B cell (primary cell): ENCODE measurements at regions not wholly inside any gene's neighbourhood (a gene's known extent, or its start where the extent isn't known, plus 50 kb on each side); places are given as distances from the start of the nearest gene placed in this dataset.

Source experiments
- EZH2 ChIP-seq: IDR thresholded peaks from 2 replicates; pipeline ENCODE4 v1.6.1; 2012; ENCODE audit warnings: borderline replicate concordance, low read depth, mild to moderate bottlenecking, moderate library complexity, low read length; ENCODE audit not compliant: insufficient read depth, poor library complexity, severe bottlenecking
- TF ChIP-seq, protein P1 (sequence below): fragments of 200-600 bp; IDR thresholded peaks from one replicate; pipeline ENCODE4 v1.8.0; 2022; ENCODE audit warnings: antibody characterized with exemption, mild to moderate bottlenecking

DNA sequence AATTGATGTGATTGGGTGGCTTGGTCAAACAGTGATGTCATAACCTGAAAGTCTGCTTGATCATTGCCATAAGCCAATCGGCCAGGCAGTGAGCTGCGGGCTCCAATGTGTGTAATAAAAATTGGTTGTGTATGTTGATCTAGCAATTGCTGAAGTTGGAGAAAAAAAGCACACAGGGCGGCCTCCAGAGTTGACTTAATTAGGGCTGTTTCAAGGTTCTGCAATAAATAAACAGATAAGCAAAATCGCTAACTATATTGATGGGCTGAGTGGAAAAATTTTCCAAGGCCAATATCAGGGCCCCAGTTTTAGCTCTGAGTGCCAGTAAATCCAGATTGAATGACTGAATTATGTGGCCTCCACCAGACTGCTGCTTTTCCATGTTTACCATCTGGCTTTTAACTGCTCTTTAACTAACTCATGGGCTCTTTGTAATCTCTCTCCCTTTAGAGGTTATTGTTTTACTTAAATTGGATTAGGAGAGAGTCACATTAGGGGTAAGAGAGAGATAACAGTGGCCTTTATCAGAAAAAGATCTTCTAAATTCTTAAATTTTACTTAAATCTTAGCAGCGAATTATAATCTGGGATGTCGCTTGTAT lies 160.6 kb upstream of the WDFY3 start:
- TF ChIP-seq EZH2, result no peak
- TF ChIP-seq, protein P1, sequence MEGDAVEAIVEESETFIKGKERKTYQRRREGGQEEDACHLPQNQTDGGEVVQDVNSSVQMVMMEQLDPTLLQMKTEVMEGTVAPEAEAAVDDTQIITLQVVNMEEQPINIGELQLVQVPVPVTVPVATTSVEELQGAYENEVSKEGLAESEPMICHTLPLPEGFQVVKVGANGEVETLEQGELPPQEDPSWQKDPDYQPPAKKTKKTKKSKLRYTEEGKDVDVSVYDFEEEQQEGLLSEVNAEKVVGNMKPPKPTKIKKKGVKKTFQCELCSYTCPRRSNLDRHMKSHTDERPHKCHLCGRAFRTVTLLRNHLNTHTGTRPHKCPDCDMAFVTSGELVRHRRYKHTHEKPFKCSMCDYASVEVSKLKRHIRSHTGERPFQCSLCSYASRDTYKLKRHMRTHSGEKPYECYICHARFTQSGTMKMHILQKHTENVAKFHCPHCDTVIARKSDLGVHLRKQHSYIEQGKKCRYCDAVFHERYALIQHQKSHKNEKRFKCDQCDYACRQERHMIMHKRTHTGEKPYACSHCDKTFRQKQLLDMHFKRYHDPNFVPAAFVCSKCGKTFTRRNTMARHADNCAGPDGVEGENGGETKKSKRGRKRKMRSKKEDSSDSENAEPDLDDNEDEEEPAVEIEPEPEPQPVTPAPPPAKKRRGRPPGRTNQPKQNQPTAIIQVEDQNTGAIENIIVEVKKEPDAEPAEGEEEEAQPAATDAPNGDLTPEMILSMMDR, result no peak
